Activated CD8-positive, alpha-beta T cell treated with anti-CD3 and anti-CD28 coated beads, Interleukin-2, amount 10 ng/mL, durations not matched to agents 7 days and 5 days (primary cell): ENCODE measurements at regions not wholly inside any gene's neighbourhood (a gene's known extent, or its start where the extent isn't known, plus 50 kb on each side); places are given as distances from the start of the nearest gene placed in this dataset.

Experiments
- ATAC-seq: fragments of 150-1000 bp; cut with Tn5 transposase; one replicate; pipeline ENCODE4 v1.10.0; 2021; ENCODE audit warnings: moderate library complexity
- CTCF ChIA-PET: fragments of 350-600 bp; sonication (Branson Sonifier 250); formaldehyde crosslinking; loops from one replicate; lab custom pipeline; 2021; ENCODE audit warnings: antibody characterized with exemption; lab: Charles Lee
- POLR2A ChIA-PET: fragments of 350-600 bp; sonication (Branson Sonifier 250); formaldehyde crosslinking; loops from one replicate; lab custom pipeline; 2021; ENCODE audit warnings: antibody characterized with exemption; lab: Charles Lee
- DNase-seq: peaks from one replicate; pipeline ENCODE4 v3.0.0-alpha.2; 2020
- H3K27ac Mint-ChIP-seq: one replicate; pipeline ENCODE4 v1.8.0; 2021; ENCODE audit warnings: mild to moderate bottlenecking, mixed read lengths
- H3K27me3 Mint-ChIP-seq: one replicate; pipeline ENCODE4 v1.8.0; 2021; ENCODE audit warnings: low read depth, mixed read lengths
- H3K36me3 Mint-ChIP-seq: one replicate; pipeline ENCODE4 v1.8.0; 2021; ENCODE audit warnings: low read depth, mixed read lengths
- H3K4me1 Mint-ChIP-seq: one replicate; pipeline ENCODE4 v1.8.0; 2021; ENCODE audit warnings: low read depth, mixed read lengths
- H3K4me3 Mint-ChIP-seq: one replicate; pipeline ENCODE4 v1.8.0; 2021; ENCODE audit warnings: mild to moderate bottlenecking, mixed read lengths
- H3K9me3 Mint-ChIP-seq: one replicate; pipeline ENCODE4 v1.8.0; 2022; ENCODE audit warnings: mixed read lengths; ENCODE audit not compliant: insufficient read depth

DNA sequence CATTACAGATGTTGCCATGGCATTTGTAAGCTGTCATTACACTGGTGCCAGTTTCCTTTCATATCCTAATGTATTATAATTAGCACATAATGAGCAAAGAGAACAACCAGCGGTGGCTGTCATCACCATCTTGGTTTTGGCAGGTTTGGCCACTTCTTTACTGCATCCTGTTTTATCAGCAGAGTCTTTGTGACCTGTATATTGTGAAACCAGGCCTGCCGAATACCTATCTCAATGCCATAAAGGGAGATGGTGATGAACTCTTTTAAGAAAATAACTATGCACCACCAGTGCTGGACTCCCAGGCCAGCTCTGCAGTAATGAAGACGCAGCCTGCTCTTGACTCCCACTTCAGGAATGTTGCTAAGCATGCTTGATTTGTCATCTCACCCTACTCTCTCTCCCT is 458.1 kb upstream of the NR2F2 start:
- no peak overlapping the region for H3K27ac Mint-ChIP-seq
- peaks cover 6% of the 10 kb centered on the region for H3K27me3 Mint-ChIP-seq
- peaks cover 3% of the 10 kb centered on the region for H3K9me3 Mint-ChIP-seq
- POLR2A ChIA-PET: no interaction called here
- no peak overlapping the region for H3K4me3 Mint-ChIP-seq
- ATAC-seq: no peak
- CTCF ChIA-PET: no interaction called here
- H3K4me1 Mint-ChIP-seq: peaks cover 74% of the 10 kb centered on the region
- no peak for DNase-seq
- no peaks in the 10 kb centered on the region for H3K36me3 Mint-ChIP-seq

DNA sequence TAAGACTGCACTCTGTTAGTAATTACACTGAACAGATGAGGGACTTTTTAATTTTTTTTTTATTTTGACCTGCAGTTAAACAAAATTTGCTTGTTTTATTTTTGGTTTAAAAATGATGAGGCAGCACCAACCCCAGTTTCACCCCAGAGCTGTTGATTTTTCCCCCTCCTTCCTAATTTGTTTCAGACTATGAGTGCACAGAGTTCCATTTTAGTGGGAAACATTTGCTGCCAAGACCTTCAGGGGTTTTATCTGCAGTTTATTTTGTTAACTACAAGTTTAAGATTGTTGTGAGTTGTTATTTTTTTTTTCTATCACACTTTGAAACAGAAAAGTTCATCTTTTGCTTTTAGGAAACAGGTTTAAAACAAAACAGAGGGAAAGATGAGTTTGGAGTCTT is 455.9 kb upstream of the NR2F2 start:
- DNase-seq: no peak
- no peak for ATAC-seq
- Mint-ChIP-seq H3K27me3 (peaks cover 2% of the 10 kb centered on the region), H3K27ac (no peak overlapping the region), H3K9me3 (peaks cover 3% of the 10 kb centered on the region), H3K4me1 (peaks cover 74% of the 10 kb centered on the region), H3K4me3 (no peak overlapping the region), H3K36me3 (peaks cover 8% of the 10 kb centered on the region)
- POLR2A ChIA-PET: no interaction called here
- CTCF ChIA-PET: no interaction called here

DNA sequence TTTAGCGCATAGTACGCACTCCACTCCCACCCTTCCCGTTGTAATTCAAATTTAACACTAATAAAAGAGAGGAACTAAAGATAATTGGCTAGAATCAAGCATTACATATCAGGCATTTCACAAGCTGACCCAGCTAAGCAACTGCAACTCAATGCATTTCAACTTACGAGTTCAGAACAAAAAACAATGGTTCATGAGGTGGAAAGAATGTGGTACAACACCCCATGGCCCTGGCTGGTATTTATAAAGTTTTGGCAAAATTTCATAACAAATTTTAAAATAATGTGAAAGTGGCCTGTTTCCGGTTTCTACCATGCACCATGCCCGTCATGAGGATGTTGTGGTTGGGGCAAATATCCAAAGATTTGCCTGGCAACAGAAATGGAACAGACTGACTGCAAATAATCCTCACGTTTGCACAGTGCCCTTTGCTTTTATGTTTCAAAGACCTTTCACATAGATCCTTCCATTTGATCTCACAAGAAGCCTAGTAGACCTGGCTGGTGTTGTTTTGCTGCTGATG is 455.3 kb upstream of the NR2F2 start:
- peak; percentile 36 for DNase-seq
- Mint-ChIP-seq H3K27ac (peak overlapping the region; percentile 14), H3K27me3 (peaks cover 2% of the 10 kb centered on the region), H3K4me1 (peaks cover 74% of the 10 kb centered on the region), H3K36me3 (peaks cover 12% of the 10 kb centered on the region), H3K9me3 (peaks cover 3% of the 10 kb centered on the region), H3K4me3 (no peak overlapping the region)
- ChIA-PET CTCF (no interaction called here), POLR2A (no interaction called here)
- ATAC-seq: peak; percentile 58

DNA sequence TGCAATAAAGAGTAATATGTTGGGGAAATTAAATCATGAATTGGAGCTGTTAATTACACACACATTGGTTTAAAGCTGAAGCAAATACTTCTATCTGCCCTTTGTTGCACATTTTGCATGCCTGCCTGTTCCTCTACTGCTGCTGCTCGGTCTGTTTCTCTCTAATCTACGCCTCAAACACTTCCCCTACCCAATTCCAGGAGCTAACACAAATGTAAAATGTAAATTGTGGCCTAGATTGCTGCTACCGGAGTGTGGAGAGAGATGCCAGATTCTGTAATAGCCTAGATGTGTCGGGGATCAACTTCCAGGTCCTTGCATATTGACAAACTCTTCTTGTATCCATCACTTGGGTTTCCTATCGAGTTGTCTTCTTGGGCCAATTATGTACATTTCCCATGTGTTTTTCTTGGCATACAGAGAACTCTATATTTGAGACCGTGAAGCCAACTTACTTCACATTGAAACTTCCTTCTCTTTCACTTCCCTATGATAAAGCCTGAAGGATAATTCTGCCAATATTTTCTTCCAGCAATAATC is 450.4 kb upstream of the NR2F2 start:
- ChIA-PET CTCF (no interaction called here), POLR2A (interaction anchor here (1.1 kb wide), 1 partner anchor 10 kb away, joined by 4 read pairs; no protein-coding TSS in a partner anchor)
- Mint-ChIP-seq H3K36me3 (peaks cover 12% of the 10 kb centered on the region), H3K27me3 (no peaks in the 10 kb centered on the region), H3K4me1 (peaks cover 32% of the 10 kb centered on the region), H3K9me3 (peaks cover 3% of the 10 kb centered on the region), H3K27ac (peak overlapping the region; percentile 91), H3K4me3 (peak overlapping the region; percentile 31)
- no peak for DNase-seq
- ATAC-seq: no peak

DNA sequence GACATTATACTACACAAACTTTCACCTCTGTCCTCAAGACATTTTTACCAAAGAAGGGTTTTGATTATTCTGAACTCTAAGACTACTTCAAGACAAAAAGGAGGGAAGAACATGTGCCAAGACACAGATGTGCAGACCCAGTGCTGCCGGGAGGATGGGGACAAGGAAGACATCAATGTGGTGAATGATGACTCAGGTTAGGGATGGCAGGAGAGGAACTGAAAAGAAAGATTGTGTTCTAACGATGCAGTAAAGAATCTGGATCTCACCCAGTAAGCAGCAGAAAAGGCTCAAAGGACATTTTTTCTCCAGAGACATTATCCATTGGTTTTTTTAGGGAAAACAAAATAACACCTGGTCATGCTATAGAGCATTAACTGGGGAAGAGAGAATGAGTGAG is 449.9 kb upstream of the NR2F2 start:
- no peak for ATAC-seq
- DNase-seq: no peak
- Mint-ChIP-seq H3K4me1 (peaks cover 27% of the 10 kb centered on the region), H3K27ac (no peak overlapping the region), H3K4me3 (no peak overlapping the region), H3K9me3 (peaks cover 3% of the 10 kb centered on the region), H3K27me3 (no peaks in the 10 kb centered on the region), H3K36me3 (peaks cover 12% of the 10 kb centered on the region)
- CTCF ChIA-PET: no interaction called here
- POLR2A ChIA-PET: interaction anchor here (1.1 kb wide), 1 partner anchor 11 kb away, joined by 4 read pairs; no protein-coding TSS in a partner anchor

DNA sequence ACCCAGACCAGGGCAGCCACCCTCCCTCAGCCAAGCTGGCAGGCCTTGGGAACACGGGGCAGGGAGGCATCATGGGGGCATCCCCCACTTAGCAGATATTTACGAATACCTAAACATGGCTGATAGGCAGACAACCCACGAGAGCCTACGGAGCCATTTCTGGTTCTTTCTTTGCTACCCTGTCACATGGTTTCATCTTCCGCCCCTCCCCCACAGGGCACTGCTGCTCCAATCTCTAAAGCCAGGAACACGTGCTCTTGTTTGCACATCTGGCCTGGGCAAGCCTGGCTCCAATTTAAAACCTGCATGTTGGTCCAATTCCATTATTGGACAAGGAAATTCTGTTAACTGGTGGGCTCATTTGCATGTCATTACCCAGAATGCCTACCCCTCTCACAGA is 447.4 kb upstream of the NR2F2 start:
- H3K27me3 Mint-ChIP-seq: no peaks in the 10 kb centered on the region
- H3K4me3 Mint-ChIP-seq: no peak overlapping the region
- no peak overlapping the region for H3K27ac Mint-ChIP-seq
- no peak for ATAC-seq
- peaks cover 12% of the 10 kb centered on the region for H3K36me3 Mint-ChIP-seq
- peaks cover 20% of the 10 kb centered on the region for H3K4me1 Mint-ChIP-seq
- no peaks in the 10 kb centered on the region for H3K9me3 Mint-ChIP-seq
- ChIA-PET CTCF (no interaction called here), POLR2A (no interaction called here)
- DNase-seq: no peak

DNA sequence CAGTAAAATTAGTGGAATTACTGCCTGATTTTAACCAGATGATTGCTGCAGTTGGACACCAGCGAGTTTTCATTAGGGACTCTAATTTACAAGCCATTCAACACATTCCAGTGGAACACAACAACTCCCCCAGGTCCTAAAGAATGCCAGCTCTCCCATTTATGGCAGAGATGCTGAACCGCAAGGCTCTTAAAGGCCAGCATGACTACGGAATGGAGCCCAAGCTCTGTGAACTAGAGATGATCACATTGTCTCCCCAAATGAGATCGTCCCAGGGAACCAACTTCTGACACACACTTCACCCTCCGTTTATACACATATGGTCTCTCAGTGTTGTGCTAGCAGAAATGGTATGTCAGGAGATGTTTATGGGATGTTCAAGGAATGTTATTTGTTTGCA is 446.2 kb upstream of the NR2F2 start:
- H3K27ac Mint-ChIP-seq: no peak overlapping the region

DNA sequence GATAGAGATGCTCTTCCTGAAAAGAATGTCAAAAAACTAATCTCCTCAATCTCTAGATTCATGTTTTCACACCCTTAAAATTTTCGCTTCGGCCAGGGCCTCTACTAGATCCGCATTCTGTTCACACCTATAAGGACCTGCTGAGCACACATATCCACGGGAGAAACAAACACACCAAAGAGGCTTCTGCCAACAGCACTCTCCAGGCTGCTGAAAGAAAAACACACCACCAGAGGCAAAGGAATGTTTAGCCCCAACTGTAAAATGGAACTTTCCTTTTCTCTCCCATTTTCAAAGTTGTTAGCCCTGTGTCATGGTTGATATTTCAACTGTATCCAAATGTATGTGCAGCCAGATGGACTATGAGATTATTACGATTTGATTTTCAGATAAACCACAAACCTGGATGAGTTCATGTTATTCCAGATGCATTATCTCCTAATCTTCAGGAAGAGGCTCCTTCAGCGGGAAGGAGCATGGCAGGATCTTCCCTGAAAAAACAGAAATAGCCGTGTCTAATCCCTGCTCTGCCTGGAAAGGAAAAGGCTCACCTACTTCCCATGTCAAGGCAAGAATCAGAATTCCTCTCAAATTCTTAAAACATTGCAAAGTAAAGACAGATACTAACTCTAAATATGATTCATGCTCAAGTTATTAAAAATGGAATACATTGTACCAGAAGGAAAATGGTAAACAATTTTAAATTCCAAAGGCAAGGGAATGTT is 442.7 kb upstream of the NR2F2 start:
- POLR2A ChIA-PET: no interaction called here
- H3K27me3 Mint-ChIP-seq: peaks cover 8% of the 10 kb centered on the region
- no peaks in the 10 kb centered on the region for H3K36me3 Mint-ChIP-seq
- H3K27ac Mint-ChIP-seq: no peak overlapping the region
- CTCF ChIA-PET: no interaction called here
- DNase-seq: no peak
- H3K4me3 Mint-ChIP-seq: no peak overlapping the region
- no peaks in the 10 kb centered on the region for H3K4me1 Mint-ChIP-seq
- ATAC-seq: no peak
- no peaks in the 10 kb centered on the region for H3K9me3 Mint-ChIP-seq

More for the DNA sequence above, 446.2 kb upstream of the NR2F2 start:
- ATAC-seq (no peak), DNase-seq (no peak)
- ChIA-PET CTCF (no interaction called here), POLR2A (no interaction called here)
- Mint-ChIP-seq H3K4me3 (no peak overlapping the region), H3K9me3 (no peaks in the 10 kb centered on the region), H3K4me1 (peaks cover 10% of the 10 kb centered on the region), H3K36me3 (peaks cover 6% of the 10 kb centered on the region), H3K27me3 (no peaks in the 10 kb centered on the region)

DNA sequence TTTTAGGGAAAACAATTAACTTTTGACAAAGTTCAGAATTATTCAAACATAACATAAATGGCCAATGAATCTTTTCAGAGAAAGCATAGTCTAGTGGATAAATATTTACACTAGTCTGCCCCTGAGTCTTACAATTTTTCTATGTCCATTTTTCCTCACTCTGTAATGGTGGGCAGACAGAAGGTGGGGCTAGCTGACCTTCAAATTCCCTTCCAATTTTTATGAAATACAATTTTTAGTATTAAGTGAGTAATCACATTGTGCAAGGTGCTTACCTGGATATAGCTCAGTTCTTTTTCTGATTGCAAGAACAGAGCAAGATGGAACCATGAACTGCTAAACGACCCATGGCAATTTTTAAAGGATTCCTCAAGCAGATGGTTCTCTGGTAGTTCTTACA is 441.7 kb upstream of the NR2F2 start:
- POLR2A ChIA-PET: no interaction called here
- H3K4me1 Mint-ChIP-seq: no peaks in the 10 kb centered on the region

DNA sequence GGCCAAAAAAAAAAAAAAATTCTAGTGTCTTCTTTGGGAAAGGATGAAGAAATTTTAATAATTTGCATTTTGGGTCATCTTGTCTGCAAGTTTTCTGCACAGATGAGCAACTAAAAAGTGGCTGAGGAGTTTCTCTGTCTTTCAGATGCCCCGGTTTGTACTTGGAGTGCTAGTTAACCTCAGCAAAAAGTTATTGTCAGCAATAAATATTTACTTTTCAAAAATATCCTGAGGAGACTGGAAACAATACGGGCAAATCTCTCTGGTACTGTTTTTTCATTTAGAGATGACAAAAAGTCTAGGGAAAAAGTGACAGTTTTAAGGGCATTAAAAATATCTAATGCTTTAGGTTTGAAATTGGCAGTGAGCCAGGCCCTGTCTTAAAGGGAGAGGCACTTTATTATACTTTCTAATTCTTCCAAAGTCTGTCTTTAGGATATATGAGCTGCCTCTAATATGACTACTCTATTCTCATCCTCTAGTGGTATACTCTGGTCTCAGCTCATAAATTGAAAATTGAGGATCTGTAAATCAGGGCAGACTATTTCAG is 436.0 kb upstream of the NR2F2 start:
- no peak for ATAC-seq
- no peaks in the 10 kb centered on the region for H3K4me1 Mint-ChIP-seq
- no peak overlapping the region for H3K4me3 Mint-ChIP-seq
- no peak for DNase-seq
- CTCF ChIA-PET: no interaction called here
- H3K9me3 Mint-ChIP-seq: no peaks in the 10 kb centered on the region
- H3K27me3 Mint-ChIP-seq: peaks cover 14% of the 10 kb centered on the region
- H3K27ac Mint-ChIP-seq: no peak overlapping the region
- no peaks in the 10 kb centered on the region for H3K36me3 Mint-ChIP-seq
- POLR2A ChIA-PET: no interaction called here

More for the DNA sequence above, 441.7 kb upstream of the NR2F2 start:
- DNase-seq (no peak), ATAC-seq (no peak)
- H3K27me3 Mint-ChIP-seq: peaks cover 11% of the 10 kb centered on the region
- no peak overlapping the region for H3K27ac Mint-ChIP-seq
- no peaks in the 10 kb centered on the region for H3K36me3 Mint-ChIP-seq
- no peaks in the 10 kb centered on the region for H3K9me3 Mint-ChIP-seq
- no peak overlapping the region for H3K4me3 Mint-ChIP-seq
- CTCF ChIA-PET: no interaction called here

DNA sequence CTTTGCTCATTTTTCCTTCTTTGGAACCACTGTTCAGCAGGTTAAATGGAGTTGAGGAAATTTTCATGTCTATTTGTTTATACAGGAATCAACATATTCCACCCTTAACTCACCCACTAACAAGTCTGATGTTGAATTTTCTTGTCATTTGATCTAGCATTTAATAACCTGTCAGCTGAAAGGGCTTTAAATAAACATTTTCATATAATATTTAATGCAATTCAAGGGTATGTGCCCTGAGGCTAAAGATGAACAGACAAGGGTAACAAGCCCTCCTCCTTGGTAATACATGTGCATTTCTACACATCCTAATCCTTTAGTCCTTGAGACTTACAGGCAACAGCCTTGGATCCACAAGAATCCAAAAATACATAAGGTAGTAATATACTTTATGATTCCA is 435.0 kb upstream of the NR2F2 start:
- ChIA-PET CTCF (no interaction called here), POLR2A (no interaction called here)
- H3K36me3 Mint-ChIP-seq: no peaks in the 10 kb centered on the region
- H3K4me3 Mint-ChIP-seq: no peak overlapping the region
- peaks cover 10% of the 10 kb centered on the region for H3K27me3 Mint-ChIP-seq
- no peaks in the 10 kb centered on the region for H3K9me3 Mint-ChIP-seq
- no peak overlapping the region for H3K27ac Mint-ChIP-seq
- no peaks in the 10 kb centered on the region for H3K4me1 Mint-ChIP-seq
- ATAC-seq (no peak), DNase-seq (no peak)

DNA sequence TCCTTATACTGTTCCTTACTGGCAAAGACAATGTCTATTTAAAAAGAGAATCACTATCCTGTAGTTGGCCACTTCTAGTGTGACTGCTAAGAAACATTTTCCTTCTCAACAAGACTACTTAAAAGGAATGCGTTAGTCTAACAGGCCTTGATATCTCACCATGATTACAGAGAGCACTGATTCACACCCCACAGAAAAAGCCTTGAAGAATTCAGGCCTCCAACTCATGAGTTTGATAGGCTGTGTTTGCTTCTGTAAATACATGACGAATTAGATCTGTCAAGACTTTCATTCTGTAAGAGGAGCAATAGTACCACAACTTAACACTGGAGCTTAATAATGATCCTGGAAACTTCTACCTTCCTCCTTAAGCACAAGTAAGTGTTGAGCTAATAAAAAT is 432.8 kb upstream of the NR2F2 start:
- no peak for ATAC-seq
- Mint-ChIP-seq H3K27me3 (peaks cover 14% of the 10 kb centered on the region), H3K9me3 (no peaks in the 10 kb centered on the region), H3K36me3 (no peaks in the 10 kb centered on the region), H3K27ac (no peak overlapping the region), H3K4me3 (no peak overlapping the region), H3K4me1 (no peaks in the 10 kb centered on the region)
- DNase-seq: no peak
- POLR2A ChIA-PET: no interaction called here
- CTCF ChIA-PET: no interaction called here
